GM12864 (cell line): ENCODE measurements at regions not wholly inside any gene's neighbourhood (a gene's known extent, or its start where the extent isn't known, plus 50 kb on each side); places are given as distances from the start of the nearest gene placed in this dataset.
"Not testable (repeated sequence)": the region's sequence is repeated elsewhere in the genome, so short reads cannot be mapped to it uniquely, and the experiment has no call there.

Experiments used
- DNase-seq: peaks from one replicate; pipeline ENCODE4 v3.0.0-alpha.2; 2011; ENCODE audit warnings: low read depth
- H3K4me3 ChIP-seq: 2 replicates; pipeline ENCODE4 v1.5.1; 2011; ENCODE audit warnings: mild to moderate bottlenecking, low read depth, low read length, control low read depth
- CTCF ChIP-seq: IDR thresholded peaks from 2 replicates; pipeline ENCODE4 v1.5.1; 2011; ENCODE audit warnings: low read depth, mild to moderate bottlenecking, moderate library complexity, low read length, control low read depth, inconsistent platforms; ENCODE audit errors: missing control alignments

DNA sequence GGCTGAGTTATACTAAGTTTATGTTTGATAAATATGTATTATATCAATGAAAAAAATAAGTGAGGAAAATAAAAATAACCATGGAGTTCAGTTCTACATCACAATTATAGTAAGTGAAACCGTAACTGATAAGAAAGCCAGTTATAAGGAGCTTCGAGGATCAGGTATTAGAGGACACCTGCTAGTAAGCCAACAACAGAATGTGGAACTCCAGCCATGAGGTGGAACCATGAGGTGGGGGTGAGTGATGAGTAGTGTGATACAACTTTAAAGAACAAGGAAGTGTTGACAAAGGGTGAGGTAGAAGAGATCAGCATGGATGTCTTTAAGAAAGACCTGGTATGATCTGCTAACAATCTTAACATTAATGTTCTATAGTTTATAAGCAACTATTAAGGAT lies 452.9 kb downstream of the GUCY1A2 start:
- no peak overlapping the region for H3K4me3 ChIP-seq
- no peak for DNase-seq
- TF ChIP-seq CTCF = no peak

- no peak overlapping the region for H3K4me3 ChIP-seq
- no peak for TF ChIP-seq CTCF
- no peak for DNase-seq
Observed at GRCh38 chr11:106568632-106569031, 449.6 kb downstream of the GUCY1A2 start.

DNA sequence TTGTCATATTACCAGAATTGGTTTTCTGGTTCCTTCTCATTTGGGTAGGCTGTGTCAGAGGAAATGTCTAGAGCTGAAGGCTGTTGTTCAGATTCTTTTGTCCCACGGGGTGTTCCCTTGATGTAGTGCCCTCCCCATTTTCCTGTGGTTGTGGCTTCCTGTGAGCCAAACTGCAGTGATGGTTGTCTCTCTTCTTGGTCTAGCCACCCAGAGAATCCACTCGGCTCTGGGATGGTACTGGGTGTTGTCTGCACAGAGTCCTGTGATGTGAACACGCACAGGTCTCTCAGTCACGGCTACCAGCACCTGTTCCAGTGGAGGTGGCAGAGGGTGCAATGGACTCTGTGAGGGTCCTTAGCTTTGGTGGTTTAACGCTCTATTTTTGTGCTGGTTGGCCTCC lies 440.9 kb downstream of the GUCY1A2 start:
- DNase-seq, H3K4me3 ChIP-seq: not testable (repeated sequence)

DNA sequence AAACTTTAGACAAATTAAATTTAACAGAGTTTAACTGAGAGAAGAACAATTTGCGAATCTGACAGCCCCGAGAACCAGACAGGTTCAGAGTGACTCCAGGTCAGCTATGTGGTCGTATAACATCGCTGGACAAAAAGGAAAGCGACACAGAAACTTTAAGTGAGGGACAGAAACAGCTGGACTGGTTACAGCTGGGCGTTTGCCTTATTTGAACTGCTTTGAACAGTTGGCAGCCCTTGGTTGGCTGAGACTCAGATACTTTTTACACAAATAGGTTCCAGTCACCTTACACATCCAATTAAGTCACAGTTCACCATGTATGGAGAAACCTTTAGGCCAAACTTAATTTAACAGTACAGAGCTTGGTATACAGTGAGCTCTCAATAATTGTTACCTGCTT lies 436.9 kb downstream of the GUCY1A2 start:
- no peak for TF ChIP-seq CTCF
- DNase-seq = no peak
- no peak overlapping the region for H3K4me3 ChIP-seq

DNA sequence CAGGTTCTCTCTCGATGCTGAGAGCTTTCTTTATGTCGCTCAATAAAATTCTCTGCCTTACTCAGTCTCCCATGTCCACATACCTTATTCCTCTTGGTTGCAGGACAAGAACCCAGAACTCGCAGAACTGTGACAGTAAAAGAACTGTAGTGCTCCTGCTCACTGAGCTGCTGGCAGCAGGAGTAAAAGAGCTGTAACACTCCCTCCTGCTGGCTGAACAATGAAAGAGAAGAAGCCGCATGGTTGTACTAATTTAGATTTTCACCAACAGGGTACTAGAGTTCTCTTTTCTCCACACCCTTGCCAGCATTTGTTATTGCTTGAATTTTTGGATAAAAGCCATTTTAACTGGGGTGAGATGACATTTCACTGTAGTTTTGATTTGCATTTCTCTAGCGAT lies 433.2 kb downstream of the GUCY1A2 start:
- DNase-seq = no peak
- TF ChIP-seq CTCF = no peak
- no peak overlapping the region for H3K4me3 ChIP-seq

DNA sequence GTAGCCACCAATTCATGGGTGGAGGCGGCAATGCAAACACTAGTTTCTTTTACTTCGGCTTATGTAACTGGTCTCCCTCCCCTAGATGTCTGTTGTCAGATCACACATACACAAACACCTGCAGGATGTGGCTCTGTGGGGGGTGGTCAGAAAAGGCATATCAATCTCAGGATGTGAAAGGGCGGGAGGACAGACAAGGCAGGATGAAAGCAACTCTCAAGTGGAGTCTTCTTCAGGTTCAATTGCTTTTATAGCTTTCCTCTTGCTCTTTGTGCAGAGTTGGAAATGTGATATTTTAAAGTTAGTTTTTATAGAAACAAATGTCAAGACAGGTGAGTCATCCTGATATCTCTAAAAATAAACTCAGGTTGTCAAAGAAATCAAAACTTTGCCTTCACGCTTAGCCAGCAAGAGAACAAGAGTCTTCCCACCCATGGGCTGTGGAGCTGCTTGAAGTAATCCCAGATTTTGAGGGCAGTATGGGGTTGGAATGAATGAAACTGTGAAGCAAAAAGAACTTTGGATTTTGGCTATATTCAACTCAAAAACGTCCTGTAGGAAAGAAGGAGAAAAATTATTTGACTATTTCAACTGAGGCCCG lies 423.4 kb downstream of the GUCY1A2 start:
- H3K4me3 ChIP-seq = no peak overlapping the region
- no peak for DNase-seq
- TF ChIP-seq CTCF = no peak

- H3K4me3 ChIP-seq = no peak overlapping the region
- no peak for DNase-seq
- no peak for TF ChIP-seq CTCF
Observed at GRCh38 chr11:106601684-106602297, 416.5 kb downstream of the GUCY1A2 start.
